RWPE2 (cell line): ENCODE measurements at regions not wholly inside any gene's neighbourhood (a gene's known extent, or its start where the extent isn't known, plus 50 kb on each side); places are given as distances from the start of the nearest gene placed in this dataset.

ENCODE experiments used
- ATAC-seq: fragments of 200-7000 bp; cut with Tn5 transposase; 3 replicates; pipeline ENCODE4 v1.9.1; 2021; ENCODE audit warnings: low read depth
- DNase-seq: peaks from one replicate; pipeline ENCODE4 v3.0.0-alpha.2; 2020; ENCODE audit warnings: low spot score
- H3K27ac ChIP-seq: fragments of 450-650 bp; 2 replicates; pipeline ENCODE4 v1.5.1; 2017; ENCODE audit warnings: mild to moderate bottlenecking; ENCODE audit not compliant: poor library complexity, severe bottlenecking
- H3K27me3 ChIP-seq: fragments of 250-450 bp; sonication (Bioruptor Pico); 2 replicates; pipeline ENCODE4 v1.5.1; 2021; ENCODE audit warnings: mild to moderate bottlenecking, moderate library complexity; ENCODE audit not compliant: insufficient read depth, poor library complexity, severe bottlenecking
- H3K36me3 ChIP-seq: fragments of 250-450 bp; sonication (Bioruptor Pico); 2 replicates; pipeline ENCODE4 v1.5.1; 2020; ENCODE audit warnings: low read depth, mild to moderate bottlenecking, moderate library complexity
- H3K4me1 ChIP-seq: fragments of 250-450 bp; sonication (Bioruptor Pico); 2 replicates; pipeline ENCODE4 v1.5.1; 2021; ENCODE audit warnings: mild to moderate bottlenecking, moderate library complexity; ENCODE audit not compliant: insufficient read depth, poor library complexity, severe bottlenecking
- H3K4me3 ChIP-seq: fragments of 250-450 bp; sonication (Bioruptor Pico); 2 replicates; pipeline ENCODE4 v1.5.1; 2021; ENCODE audit warnings: mild to moderate bottlenecking, moderate library complexity; ENCODE audit not compliant: severe bottlenecking
- H3K9me3 ChIP-seq: fragments of 250-450 bp; sonication (Bioruptor Pico); 2 replicates; pipeline ENCODE4 v1.5.1; 2021; ENCODE audit warnings: mild to moderate bottlenecking, moderate library complexity; ENCODE audit not compliant: severe bottlenecking
- CTCF ChIP-seq: fragments of 450-650 bp; IDR thresholded peaks from one replicate; pipeline ENCODE4 v1.5.1; 2017; ENCODE audit warnings: mild to moderate bottlenecking, moderate library complexity; ENCODE audit not compliant: poor library complexity, severe bottlenecking

GRCh38 chr14:34319140-34319539 lies 142.9 kb downstream of the SPTSSA start:
- no peaks in the 10 kb centered on the region for H3K27me3 ChIP-seq
- TF ChIP-seq CTCF, result no peak
- ATAC-seq, result no peak

GRCh38 chr14:34318014-34318413 lies 144.0 kb downstream of the SPTSSA start:
- no peak for ATAC-seq
- no peak for TF ChIP-seq CTCF
- no peak for DNase-seq
- no peaks in the 10 kb centered on the region for H3K36me3 ChIP-seq
- no peaks in the 10 kb centered on the region for H3K9me3 ChIP-seq
- H3K27me3 ChIP-seq, result no peaks in the 10 kb centered on the region
- no peak overlapping the region for H3K27ac ChIP-seq
- no peak overlapping the region for H3K4me3 ChIP-seq
- H3K4me1 ChIP-seq, result no peaks in the 10 kb centered on the region

More at GRCh38 chr14:34319140-34319539, 142.9 kb downstream of the SPTSSA start:
- H3K4me1 ChIP-seq, result no peaks in the 10 kb centered on the region
- H3K4me3 ChIP-seq, result no peak overlapping the region
- DNase-seq, result no peak
- no peak overlapping the region for H3K27ac ChIP-seq
- no peaks in the 10 kb centered on the region for H3K36me3 ChIP-seq
- no peaks in the 10 kb centered on the region for H3K9me3 ChIP-seq

GRCh38 chr14:34310724-34311123 lies 151.3 kb downstream of the SPTSSA start:
- Histone ChIP-seq H3K27me3 (peaks cover 12% of the 10 kb centered on the region), H3K36me3 (no peaks in the 10 kb centered on the region), H3K27ac (no peak overlapping the region), H3K4me1 (no peaks in the 10 kb centered on the region), H3K4me3 (no peak overlapping the region), H3K9me3 (no peaks in the 10 kb centered on the region)
- no peak for DNase-seq
- TF ChIP-seq CTCF, result no peak
- ATAC-seq, result no peak

- Histone ChIP-seq H3K9me3 (no peaks in the 10 kb centered on the region), H3K27ac (no peak overlapping the region), H3K4me1 (no peaks in the 10 kb centered on the region), H3K36me3 (no peaks in the 10 kb centered on the region), H3K4me3 (no peak overlapping the region), H3K27me3 (peaks cover 3% of the 10 kb centered on the region)
- DNase-seq (no peak), ATAC-seq (no peak)
- TF ChIP-seq CTCF, result no peak
These were observed 158.2 kb downstream of the SPTSSA start for GRCh38 chr14:34303811-34304210.

GRCh38 chr14:34302654-34303053 lies 159.4 kb downstream of the SPTSSA start:
- Histone ChIP-seq H3K4me3 (no peak overlapping the region), H3K27me3 (no peaks in the 10 kb centered on the region), H3K27ac (no peak overlapping the region), H3K36me3 (no peaks in the 10 kb centered on the region), H3K9me3 (no peaks in the 10 kb centered on the region), H3K4me1 (peaks cover 6% of the 10 kb centered on the region)
- no peak for DNase-seq
- no peak for TF ChIP-seq CTCF
- ATAC-seq, result no peak
